ENCODE measurements at regions not wholly inside any gene's neighbourhood (a gene's known extent, or its start where the extent isn't known, plus 50 kb on each side); places are given as distances from the start of the nearest gene placed in this dataset.

DNA sequence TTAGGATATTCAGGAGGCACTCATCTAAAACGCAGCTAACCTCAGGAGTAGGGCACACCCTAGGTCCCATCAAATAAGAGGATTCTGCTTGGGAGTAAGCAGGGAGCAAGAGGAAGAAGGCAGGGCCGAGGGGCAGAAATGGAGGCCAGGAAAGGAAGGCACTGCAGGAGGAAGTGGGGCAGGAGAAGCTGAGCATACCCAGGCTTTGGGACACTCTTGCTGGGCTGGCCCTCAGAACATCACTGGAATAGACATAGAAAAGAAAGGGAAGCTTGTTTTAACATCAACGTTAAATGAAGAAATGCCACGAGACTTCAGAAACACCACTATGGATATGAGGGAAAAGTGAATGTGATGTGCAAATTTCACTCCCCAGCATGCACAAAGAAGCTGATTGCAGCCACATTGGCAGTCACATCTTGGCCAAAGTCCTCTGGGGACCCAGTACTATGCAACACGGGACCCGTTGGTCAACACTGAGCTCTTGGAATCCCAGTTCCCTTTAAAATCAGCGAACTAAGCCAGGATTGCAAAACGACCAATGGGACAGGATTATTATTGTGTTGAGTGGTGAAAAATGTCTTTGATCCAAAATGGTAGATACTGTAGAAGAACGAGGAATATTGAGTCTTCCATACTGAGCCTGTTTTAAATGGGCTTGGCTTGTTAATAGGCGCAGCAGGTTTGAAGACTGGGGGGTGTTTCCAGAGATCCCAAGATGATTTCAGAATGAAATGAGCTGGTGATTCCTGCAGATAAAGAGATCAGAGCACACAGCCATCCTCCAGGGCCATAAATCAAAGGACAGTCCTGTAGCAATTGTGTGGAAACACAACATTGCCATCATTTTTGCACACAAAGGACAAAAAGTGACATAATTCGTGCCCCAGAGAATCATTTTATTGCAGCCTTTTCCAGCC, 152.4 kb downstream of the TOMM20 start:
- DNase-seq (ENCODE audit: low read depth), result no peak

DNA sequence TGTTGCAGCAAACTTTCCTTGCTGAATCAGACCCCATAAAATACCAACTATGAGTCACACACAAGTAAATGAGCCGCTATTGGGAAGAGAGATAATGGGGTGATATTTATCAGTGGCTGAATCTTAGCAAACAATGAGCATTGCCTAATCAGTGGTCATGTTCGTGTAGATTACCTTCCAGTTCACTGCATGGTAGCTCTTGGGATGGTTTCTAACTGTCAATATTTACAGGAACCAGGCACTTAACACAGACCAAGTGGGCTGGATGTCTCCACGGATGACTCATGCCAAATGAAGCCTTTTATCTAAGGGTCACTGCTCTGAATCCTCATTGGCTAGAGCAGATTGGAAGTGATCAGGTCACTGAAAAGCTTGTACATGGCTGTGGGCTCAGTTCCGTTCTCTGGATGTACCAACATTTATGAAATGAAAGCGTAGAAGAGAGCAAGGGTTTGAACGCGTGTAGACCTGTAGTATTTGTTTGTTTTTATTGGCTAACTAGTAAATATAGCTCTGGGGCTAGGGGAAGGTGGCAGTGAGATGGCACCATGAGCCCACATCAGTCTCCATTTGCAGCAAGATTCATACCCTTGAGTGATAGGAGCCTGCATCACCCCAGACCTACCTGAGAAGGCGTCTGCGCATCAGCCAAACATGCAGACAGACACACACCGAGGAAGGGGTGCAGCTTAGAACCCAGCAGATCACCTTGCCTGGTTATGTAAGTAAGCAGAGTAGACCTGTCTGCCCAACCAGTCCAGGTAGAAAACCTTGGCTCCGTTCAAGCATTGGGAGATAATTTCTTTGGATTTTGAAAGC, 153.3 kb downstream of the TOMM20 start:
- DNase-seq (ENCODE audit: low read depth), result peak; percentile 98

GRCh38 chr1:234973426-234974250, 155.0 kb downstream of the TOMM20 start:
- DNase-seq (ENCODE audit: low read depth), result no peak

- DNase-seq (ENCODE audit: low read depth), result peak; percentile 41
Observed at GRCh38 chr1:234972411-234973191, 156.0 kb downstream of the TOMM20 start.

DNA sequence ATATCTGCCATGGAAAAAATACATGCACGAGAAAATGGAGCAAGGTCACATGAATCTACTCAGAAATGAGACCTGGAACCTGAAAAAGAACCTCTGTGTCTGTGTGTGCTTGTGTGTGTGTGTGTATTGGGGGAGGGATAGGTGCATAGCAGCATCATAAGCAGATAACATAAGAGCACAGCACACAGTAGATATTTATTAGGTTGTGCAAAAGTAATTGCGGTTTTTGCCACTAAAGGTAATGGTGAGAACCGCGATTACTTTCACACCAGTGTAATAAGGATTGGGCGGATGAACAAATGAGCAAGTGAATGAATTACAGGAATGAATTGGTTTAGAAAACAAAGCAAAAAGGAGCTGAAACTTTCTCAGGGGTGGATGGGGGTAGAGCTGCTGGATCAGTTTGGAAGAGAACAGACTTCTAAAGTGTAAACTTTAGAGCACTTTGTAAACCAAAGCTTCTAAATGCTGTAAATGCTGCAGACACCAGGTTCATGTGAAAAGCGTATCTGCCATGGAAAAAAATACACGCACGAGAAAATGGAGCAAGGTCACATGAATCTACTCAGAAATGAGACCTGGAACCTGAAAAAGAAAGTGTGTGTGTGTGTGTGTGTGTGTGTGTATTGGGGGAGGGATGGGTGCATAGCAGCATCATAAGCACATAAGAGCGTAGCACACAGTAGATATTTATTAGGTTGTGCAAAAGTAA, 156.9 kb downstream of the TOMM20 start:
- DNase-seq (ENCODE audit: low read depth), result no peak

- peak; percentile 98 for DNase-seq (ENCODE audit: low read depth)
Observed at GRCh38 chr1:234970731-234971476, 157.7 kb downstream of the TOMM20 start.

GRCh38 chr1:234970401-234970730, 158.3 kb downstream of the TOMM20 start:
- DNase-seq (ENCODE audit: low read depth), result peak; percentile 90

- peak; percentile 84 for DNase-seq (ENCODE audit: low read depth)
Observed at GRCh38 chr1:234969581-234970400, 158.8 kb downstream of the TOMM20 start.

DNA sequence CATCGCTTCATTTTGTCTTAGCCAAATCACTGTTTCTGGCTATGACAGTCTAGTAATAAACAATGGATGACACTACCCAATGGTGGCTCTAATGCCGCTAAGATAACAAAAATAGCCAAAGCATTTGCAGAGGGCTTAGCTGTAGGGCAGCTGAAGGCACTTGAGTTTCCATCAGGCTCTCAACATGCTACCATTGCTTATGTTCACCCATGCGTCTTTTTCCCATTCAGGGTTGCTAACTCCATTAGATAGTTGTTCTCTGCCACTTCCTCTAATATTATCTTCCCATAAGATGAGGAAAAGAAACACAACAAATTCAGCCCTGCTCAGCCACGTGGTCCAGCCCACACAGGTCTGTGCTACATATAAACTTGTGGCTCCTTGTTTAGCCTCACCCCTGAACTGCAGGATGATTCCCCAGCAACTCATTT, 159.6 kb downstream of the TOMM20 start:
- peak; percentile 52 for DNase-seq (ENCODE audit: low read depth)

DNA sequence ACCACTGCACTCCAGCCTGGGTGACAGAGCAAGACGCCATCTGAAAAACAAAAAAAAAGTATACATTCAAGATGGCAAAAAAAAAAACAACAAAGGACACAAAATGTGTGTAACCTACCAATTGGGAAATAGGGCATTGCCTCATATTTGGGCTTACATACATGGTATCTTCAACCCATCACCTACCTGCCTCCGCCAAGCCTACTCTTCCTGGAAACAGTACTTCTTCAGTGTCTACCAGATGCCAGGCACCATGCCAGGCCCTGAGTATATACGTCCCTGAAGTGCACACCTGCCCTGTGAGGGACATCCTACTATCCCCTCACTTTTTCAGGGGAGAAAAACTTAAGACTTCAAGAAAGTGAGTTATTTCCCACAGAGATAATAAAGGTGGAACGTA, 160.2 kb downstream of the TOMM20 start:
- no peak for DNase-seq (ENCODE audit: low read depth)

DNA sequence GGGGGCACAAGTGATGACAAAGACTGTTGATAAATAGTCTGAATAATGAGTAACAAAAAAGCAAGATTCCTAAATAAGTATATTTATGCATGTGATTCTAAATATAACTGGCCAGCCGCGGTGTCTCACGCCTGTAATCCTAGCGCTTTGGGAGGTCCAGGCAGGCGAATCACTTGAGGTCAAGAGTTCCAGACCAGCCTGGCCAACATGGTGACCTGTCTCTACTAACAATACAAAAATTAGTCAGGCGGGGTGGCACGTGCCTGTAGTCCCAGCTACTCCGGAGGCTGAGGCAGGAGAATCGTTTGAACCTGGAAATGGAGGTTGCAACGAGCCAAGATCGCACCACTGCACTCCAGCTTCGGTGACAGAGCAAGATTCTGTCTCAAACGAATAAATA, 161.5 kb downstream of the TOMM20 start:
- DNase-seq (ENCODE audit: low read depth), result no peak

GRCh38 chr1:234965111-234965510, 163.5 kb downstream of the TOMM20 start:
- DNase-seq (ENCODE audit: low read depth), result peak; percentile 54

DNA sequence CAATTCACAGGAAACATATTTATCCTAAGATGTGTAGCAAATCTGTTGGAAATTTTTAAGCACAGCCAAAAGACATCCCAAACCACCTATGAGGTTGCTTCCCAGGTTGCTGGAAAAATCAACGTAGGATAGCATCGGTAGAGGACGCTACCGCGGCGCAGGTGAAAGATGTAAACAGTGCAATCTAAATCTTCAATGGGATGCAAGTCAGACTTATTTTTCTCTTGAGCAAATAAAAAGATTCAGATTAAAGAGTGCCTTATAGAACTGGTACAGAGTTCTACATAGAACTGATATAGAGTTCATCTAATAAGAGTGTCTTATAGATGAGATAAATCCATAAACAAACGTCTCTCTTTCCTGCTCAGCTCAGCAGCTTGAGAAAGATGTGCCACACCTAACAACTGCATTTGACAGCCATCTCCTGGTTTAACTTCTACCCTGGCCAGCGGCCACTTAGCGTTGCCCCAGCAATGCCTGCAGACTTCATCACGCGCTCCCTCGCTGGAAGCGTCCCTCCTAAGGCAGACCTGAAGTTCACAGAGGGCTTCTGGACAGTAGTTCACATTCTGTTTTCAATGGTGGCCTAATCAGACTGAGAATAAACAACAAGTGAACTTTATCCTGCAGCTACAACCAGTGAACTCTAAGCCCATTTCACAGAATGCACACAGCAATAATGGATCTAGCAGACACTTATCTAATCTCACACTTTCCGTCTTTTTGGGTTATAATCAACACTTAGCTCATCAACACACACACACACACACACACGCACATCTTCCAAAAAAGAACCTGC, 164.5 kb downstream of the TOMM20 start:
- no peak for DNase-seq (ENCODE audit: low read depth)

GRCh38 chr1:234963180-234963903, 165.3 kb downstream of the TOMM20 start:
- peak; percentile 96 for DNase-seq (ENCODE audit: low read depth)

GRCh38 chr1:234962340-234962989, 166.2 kb downstream of the TOMM20 start:
- peak; percentile 100 for DNase-seq (ENCODE audit: low read depth)

DNA sequence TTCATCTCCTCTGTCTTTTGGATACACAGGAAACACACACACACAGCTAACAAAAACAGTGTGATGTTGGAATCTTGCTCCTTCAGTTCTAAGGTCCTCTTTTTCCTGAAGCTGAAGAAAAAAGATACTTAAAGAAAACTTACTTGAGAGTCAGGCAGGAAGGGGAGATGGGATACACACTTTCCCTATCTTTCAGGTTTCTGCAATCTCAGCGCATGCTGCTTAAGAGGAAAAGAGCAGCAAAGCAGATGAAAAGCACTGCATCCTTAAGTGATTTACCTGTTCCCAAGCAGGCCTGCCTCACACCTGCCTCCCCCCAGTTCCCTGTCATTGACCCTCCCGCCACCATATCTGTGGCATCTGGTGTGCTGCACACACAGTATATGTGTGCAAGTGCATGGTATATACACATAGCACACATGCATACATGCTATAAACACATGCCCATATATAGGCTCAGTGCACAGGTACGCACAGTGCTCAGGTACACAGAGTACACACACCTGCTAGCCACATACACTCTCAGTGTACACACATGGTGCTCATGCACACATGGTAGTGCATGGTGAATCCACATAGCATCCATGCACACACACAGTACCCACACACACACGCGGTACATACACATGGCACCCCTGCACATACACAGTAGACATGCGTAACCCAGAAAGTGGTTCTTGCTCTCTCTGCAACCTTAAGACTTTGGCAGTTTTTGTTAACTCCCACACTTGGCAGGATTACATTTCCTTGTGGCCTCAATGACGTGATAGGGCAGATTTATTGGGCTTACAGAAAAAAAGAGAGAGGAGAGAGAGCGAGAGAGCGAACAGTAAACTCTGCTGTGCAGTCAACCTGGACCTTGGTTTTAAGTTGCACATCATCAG, 166.9 kb downstream of the TOMM20 start:
- peak; percentile 96 for DNase-seq (ENCODE audit: low read depth)
